Effector memory CD4-positive, alpha-beta T cell (primary cell): ENCODE measurements at regions not wholly inside any gene's neighbourhood (a gene's known extent, or its start where the extent isn't known, plus 50 kb on each side); places are given as distances from the start of the nearest gene placed in this dataset.
"Not testable (repeated sequence)": the region's sequence is repeated elsewhere in the genome, so short reads cannot be mapped to it uniquely, and the experiment has no call there.

Experiments
- DNase-seq, 3 donors: peaks; one replicate each; pipeline ENCODE4 v3.0.0-alpha.2; 2020
- H3K27ac ChIP-seq: 2 replicates; pipeline ENCODE4 v1.7.0; 2013; ENCODE audit warnings: mild to moderate bottlenecking, low read length, moderate library complexity; ENCODE audit not compliant: insufficient read depth, poor library complexity, severe bottlenecking
- H3K27me3 ChIP-seq: replicated peaks from 2 replicates; pipeline ENCODE4 v1.7.0; 2013; ENCODE audit warnings: mild to moderate bottlenecking, low read length; ENCODE audit not compliant: insufficient read depth, control insufficient read depth, poor library complexity, severe bottlenecking
- H3K36me3 ChIP-seq: 2 replicates; pipeline ENCODE4 v1.7.0; 2013; ENCODE audit warnings: mild to moderate bottlenecking, low read length, moderate library complexity; ENCODE audit not compliant: control insufficient read depth, insufficient read depth
- H3K4me1 ChIP-seq: 2 replicates; pipeline ENCODE4 v1.7.0; 2013; ENCODE audit warnings: low read length, mild to moderate bottlenecking; ENCODE audit not compliant: control insufficient read depth, insufficient read depth, poor library complexity, severe bottlenecking
- H3K4me3 ChIP-seq: 2 replicates; pipeline ENCODE4 v1.7.0; 2013; ENCODE audit warnings: low read length, low read depth, mild to moderate bottlenecking; ENCODE audit not compliant: insufficient read depth, poor library complexity, severe bottlenecking
- H3K9me3 ChIP-seq: 2 replicates; pipeline ENCODE4 v1.7.0; 2013; ENCODE audit warnings: mild to moderate bottlenecking, low read length, moderate library complexity; ENCODE audit not compliant: control insufficient read depth

DNA sequence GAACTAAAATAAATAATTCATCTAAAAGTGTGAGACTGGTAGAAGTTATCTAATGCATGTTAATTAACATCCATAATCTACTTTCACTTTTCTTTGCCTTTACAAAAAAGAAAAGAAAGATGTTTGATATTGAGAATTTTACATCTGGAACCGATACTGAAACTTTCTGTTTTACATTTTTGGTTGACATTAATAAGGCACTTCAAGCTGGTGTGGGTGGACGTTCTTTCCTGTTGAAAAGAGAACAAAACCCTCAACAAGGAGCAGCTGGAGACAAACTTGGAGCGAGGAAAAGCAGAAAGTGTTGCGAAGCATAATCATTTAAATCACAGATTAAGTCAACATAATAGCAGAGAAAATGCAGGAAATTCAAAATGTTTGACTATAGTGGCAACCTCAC, 575.2 kb upstream of the ADGRB3 start:
- no peak overlapping the region for H3K4me3 ChIP-seq
- H3K4me1 ChIP-seq = no peaks in the 10 kb centered on the region
- H3K27ac ChIP-seq = no peak overlapping the region
- DNase-seq = no peak
- no peaks in the 10 kb centered on the region for H3K9me3 ChIP-seq
- no peaks in the 10 kb centered on the region for H3K36me3 ChIP-seq
- H3K27me3 ChIP-seq = no peaks in the 10 kb centered on the region

DNA sequence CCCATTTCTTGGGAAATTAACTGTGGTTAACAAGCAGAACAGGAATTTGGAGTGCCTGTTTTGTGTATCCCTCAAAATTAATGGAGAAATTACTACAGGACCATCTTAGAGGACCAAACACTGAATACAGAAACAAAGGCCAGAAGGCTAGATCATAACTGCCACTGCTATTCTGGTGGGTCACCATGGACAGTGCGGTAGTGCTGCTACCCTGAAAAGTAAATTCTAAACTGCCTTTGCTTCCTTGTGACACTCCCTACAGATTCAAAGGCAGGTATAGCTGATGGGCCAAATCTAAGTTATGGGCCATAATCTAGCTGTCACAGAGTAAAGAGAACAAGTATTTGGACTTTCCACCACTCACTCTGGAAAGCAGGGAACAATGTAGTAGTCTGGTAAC, 575.8 kb upstream of the ADGRB3 start:
- no peak overlapping the region for H3K27ac ChIP-seq

DNA sequence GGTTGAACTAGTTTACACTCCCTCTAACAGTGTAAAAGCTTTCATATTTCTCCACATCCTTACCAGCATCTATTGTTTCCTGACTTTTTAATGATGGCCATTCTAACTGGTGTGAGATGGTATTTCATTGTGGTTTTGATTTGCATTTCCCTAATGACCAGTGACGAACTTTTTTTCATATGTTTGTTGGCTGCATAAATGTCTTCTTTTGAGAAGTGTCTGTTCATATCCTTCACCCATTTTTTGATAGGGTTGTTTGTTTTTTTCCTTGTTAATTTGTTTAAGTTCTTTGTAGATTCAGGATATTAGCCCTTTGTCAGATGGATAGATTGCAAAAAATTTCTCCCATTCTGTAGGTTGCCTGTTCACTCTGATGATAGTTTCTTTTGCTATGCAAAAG, 578.5 kb upstream of the ADGRB3 start:
- not testable (repeated sequence) for H3K4me1 ChIP-seq, H3K9me3 ChIP-seq, DNase-seq, H3K36me3 ChIP-seq, H3K4me3 ChIP-seq, H3K27ac ChIP-seq, H3K27me3 ChIP-seq

More for the DNA sequence above, 575.8 kb upstream of the ADGRB3 start:
- Histone ChIP-seq H3K4me1 (no peaks in the 10 kb centered on the region), H3K9me3 (no peaks in the 10 kb centered on the region), H3K27me3 (no peaks in the 10 kb centered on the region), H3K4me3 (no peak overlapping the region), H3K36me3 (no peaks in the 10 kb centered on the region)
- DNase-seq = no peak

DNA sequence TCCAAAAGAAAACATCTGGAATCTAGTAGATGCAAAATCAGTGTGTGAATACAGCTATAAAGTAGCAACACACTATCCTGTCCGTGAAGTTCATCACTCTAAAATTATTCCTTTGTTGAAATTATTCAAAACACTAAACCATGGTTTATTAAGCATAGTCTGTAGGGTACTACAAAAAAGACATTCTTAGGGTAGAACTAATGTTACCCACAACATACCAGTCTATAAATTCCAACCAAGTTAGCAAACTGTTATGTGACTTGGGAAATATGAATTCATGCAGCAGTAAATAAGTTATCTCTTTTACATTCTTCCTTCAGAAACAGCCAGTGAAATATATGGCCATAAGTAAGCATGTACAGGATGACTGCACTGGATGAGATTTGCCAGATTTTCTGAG, 580.3 kb upstream of the ADGRB3 start:
- Histone ChIP-seq H3K27me3 (no peaks in the 10 kb centered on the region), H3K4me1 (no peaks in the 10 kb centered on the region), H3K9me3 (no peaks in the 10 kb centered on the region), H3K36me3 (no peaks in the 10 kb centered on the region), H3K27ac (no peak overlapping the region), H3K4me3 (no peak overlapping the region)
- DNase-seq = no peak

DNA sequence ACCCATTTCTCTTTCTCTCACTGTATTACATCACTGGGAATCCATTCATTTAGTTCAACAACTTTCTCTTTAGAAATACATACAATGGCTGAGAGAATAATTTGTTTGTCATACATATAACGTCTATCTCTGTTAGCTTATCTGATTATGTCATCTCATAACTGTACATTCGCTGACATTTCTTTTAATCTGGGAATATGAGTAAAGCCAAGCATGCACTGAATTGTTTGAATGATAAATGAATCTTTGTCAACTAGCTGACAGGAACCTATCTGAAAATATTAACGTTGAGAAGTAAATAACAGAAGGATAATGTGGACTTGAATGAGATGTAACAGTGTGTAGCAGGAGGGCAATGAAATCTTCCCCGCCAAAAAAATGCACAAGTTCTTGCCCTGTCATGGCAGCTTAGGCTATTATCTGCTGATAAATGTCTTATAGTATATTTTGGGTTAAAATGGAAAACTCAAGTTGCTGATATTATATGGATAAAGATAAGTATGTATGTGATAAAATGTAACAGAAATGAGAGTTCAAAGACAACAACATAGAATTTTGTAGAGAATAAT, 581.2 kb upstream of the ADGRB3 start:
- Histone ChIP-seq H3K4me3 (no peak overlapping the region), H3K36me3 (no peaks in the 10 kb centered on the region), H3K27ac (no peak overlapping the region), H3K27me3 (no peaks in the 10 kb centered on the region), H3K9me3 (no peaks in the 10 kb centered on the region), H3K4me1 (no peaks in the 10 kb centered on the region)
- DNase-seq = no peak

DNA sequence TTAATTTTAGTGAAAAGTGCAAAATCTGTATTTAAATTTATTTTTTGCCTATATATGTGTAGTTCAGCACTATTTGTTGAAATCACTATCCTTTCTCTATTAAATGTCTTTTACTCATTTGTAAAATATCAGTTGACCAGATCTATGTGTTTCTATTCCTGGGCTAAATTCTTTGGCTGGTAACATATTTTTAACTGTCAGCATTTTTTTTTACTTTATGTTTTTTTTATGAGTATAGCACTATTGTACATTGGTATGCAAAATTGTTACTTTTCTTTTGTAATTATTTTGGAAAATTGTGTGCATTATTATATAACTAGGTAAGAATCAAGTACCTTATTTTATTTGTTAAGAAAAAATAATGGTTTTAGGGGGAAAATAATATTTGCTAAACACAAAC, 582.8 kb upstream of the ADGRB3 start:
- Histone ChIP-seq H3K27me3 (no peaks in the 10 kb centered on the region), H3K36me3 (no peaks in the 10 kb centered on the region), H3K9me3 (no peaks in the 10 kb centered on the region), H3K4me1 (no peaks in the 10 kb centered on the region), H3K4me3 (no peak overlapping the region), H3K27ac (no peak overlapping the region)
- no peak for DNase-seq

DNA sequence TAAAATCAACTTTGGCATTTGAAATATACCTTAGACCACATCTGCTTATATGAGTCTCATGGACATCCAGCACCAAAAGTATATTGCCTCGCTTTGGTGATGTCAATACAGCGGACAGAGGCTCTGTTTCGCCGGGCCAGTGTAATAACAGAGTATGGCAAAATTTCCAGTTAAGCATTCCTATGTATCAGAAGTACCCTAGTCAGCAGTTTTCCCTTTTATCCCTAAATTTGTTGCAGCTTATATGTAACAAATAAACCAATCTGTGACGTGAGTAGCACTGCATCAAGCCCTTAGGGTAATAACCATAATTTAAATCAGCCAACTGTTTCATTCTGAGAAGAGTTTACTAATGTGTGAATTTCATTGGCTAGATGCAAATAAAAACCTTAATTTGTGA, 585.5 kb upstream of the ADGRB3 start:
- no peaks in the 10 kb centered on the region for H3K36me3 ChIP-seq
- no peak overlapping the region for H3K4me3 ChIP-seq

DNA sequence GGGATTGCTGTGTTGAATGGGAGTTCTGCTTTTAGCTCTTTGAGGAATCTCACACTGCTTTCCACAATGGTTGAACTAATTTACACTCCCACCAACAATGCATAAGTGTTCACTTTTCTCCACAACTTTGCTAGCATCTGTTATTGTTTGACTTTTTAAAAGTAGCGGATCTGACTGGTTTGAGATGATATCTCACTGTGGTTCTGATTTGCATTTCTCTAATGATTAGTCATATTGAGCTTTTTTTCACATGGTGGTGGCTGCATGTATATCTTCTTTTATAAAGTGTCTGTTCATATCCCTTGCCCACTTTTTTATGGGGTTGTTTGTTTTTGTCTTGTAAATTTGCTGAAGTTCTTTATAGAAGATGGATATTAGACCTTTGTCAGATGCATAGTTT, 588.3 kb upstream of the ADGRB3 start:
- no peak for DNase-seq
- H3K27ac ChIP-seq = no peak overlapping the region
- no peak overlapping the region for H3K4me3 ChIP-seq
- H3K27me3 ChIP-seq = no peaks in the 10 kb centered on the region
- no peaks in the 10 kb centered on the region for H3K36me3 ChIP-seq
- H3K4me1 ChIP-seq = no peaks in the 10 kb centered on the region
- H3K9me3 ChIP-seq = no peaks in the 10 kb centered on the region

More for the DNA sequence above, 585.5 kb upstream of the ADGRB3 start:
- Histone ChIP-seq H3K9me3 (no peaks in the 10 kb centered on the region), H3K27me3 (no peaks in the 10 kb centered on the region), H3K4me1 (no peaks in the 10 kb centered on the region), H3K27ac (no peak overlapping the region)
- no peak for DNase-seq

DNA sequence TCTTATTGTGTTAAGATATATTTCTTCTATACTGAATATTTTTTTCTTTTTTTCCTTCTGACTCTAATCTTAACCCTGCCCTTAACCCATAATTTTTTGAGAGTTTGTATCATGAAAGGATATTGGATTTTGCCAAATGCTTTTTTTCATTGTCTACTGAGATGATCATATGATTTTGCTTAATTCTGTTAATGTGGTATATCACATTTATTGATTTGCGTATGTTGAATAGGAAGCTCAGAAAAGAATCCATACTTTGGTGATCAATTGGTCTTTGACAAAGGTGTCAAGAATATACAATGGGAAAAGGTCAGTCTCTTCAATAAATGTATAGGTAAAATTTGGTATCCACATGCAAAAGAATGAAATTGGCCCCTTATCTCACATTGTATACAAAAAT, 588.8 kb upstream of the ADGRB3 start:
- H3K4me1 ChIP-seq = no peaks in the 10 kb centered on the region
- no peaks in the 10 kb centered on the region for H3K27me3 ChIP-seq
- no peak for DNase-seq
- no peaks in the 10 kb centered on the region for H3K9me3 ChIP-seq
- H3K27ac ChIP-seq = no peak overlapping the region
- H3K36me3 ChIP-seq = no peaks in the 10 kb centered on the region
- no peak overlapping the region for H3K4me3 ChIP-seq

DNA sequence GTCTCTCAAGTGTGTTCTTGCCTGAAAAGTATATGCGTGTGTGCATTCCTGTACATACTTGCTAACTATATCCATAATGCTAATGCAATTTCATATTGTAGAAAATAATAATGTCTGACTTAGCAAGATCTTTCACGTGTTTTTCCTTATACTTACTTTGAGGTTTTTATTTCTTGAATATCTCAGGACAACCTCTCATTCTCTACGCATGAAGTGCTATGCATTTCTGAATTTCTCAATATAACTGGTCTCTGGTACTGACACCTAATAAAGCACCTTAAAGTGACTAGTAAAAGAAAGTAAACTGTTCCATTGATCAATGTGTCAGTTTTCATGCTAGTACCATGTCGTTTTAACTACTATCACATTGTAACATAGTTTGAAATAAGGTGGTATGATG, 589.9 kb upstream of the ADGRB3 start:
- Histone ChIP-seq H3K4me1 (no peaks in the 10 kb centered on the region), H3K27ac (no peak overlapping the region), H3K4me3 (no peak overlapping the region), H3K9me3 (no peaks in the 10 kb centered on the region), H3K36me3 (no peaks in the 10 kb centered on the region), H3K27me3 (no peaks in the 10 kb centered on the region)
- DNase-seq = no peak

DNA sequence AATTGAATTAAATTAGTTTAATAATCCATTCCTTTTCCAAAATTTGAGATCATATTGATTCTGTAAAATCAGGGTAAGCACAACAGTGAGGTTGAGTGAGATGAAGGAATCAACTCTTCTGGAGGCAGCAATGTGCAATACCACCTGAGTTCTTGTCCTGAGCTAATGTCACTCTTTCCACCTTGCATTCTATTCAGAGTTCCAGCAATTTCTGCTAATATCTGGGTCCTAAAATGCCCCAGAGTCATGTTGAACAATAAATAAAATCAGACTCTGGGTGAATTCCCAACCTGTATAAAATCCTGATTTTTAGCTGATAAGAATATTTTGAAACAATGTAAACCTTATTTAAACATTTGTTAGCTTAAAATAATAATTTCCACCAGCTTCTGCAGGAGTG, 590.8 kb upstream of the ADGRB3 start:
- Histone ChIP-seq H3K27ac (no peak overlapping the region), H3K4me3 (no peak overlapping the region), H3K27me3 (no peaks in the 10 kb centered on the region), H3K9me3 (no peaks in the 10 kb centered on the region), H3K36me3 (no peaks in the 10 kb centered on the region), H3K4me1 (no peaks in the 10 kb centered on the region)
- DNase-seq = no peak
